H1 (cell line): ENCODE measurements at regions not wholly inside any gene's neighbourhood (a gene's known extent, or its start where the extent isn't known, plus 50 kb on each side); places are given as distances from the start of the nearest gene placed in this dataset.

ENCODE experiments used
- CTCF ChIA-PET: fragments of 300-600 bp; sonication (Branson Sonifier 250); formaldehyde crosslinking; loops from one replicate; lab custom pipeline; 2021; ENCODE audit not compliant: partially characterized antibody; lab: Charles Lee
- POLR2A ChIA-PET: fragments of 300-600 bp; sonication (Branson Sonifier 250); formaldehyde crosslinking; loops from one replicate; lab custom pipeline; 2021; ENCODE audit warnings: inconsistent platforms; ENCODE audit not compliant: partially characterized antibody; lab: Charles Lee
- DNase-seq, 2 experiments: peaks; one replicate each; pipeline versions ENCODE4 v3.0.0 to v3.0.0-alpha.2; 2010 to 2022; ENCODE audit warnings: low spot score in 2 of 2, low read depth in 1 of 2, mixed read lengths in 1 of 2
- FAIRE-seq: peaks from 2 replicates; lab custom pipeline; 2011; peaks lifted over from hg19 to GRCh38; lab: Jason Lieb, UNC
- H2AFZ ChIP-seq: 2 replicates; pipeline ENCODE4 v1.8.1; 2012; ENCODE audit warnings: low read length, inconsistent platforms
- H2AK5ac ChIP-seq: 2 replicates; pipeline ENCODE4 v1.6.1; 2013; ENCODE audit warnings: low read depth, low read length
- H2BK120ac ChIP-seq: replicated peaks from 2 replicates; pipeline ENCODE3; 2013; ENCODE audit warnings: low read depth, low read length, inconsistent platforms
- H2BK12ac ChIP-seq: 2 replicates; pipeline ENCODE4 v1.6.1; 2013; ENCODE audit warnings: low read depth, low read length
- H2BK15ac ChIP-seq: 2 replicates; pipeline ENCODE4 v1.6.1; 2013; ENCODE audit warnings: low read length
- H2BK20ac ChIP-seq: 2 replicates; pipeline ENCODE4 v1.6.1; 2013; ENCODE audit warnings: low read length
- H2BK5ac ChIP-seq: 2 replicates; pipeline ENCODE4 v1.6.1; 2013; ENCODE audit warnings: low read depth, low read length
- H3K14ac ChIP-seq: 2 replicates; pipeline ENCODE4 v1.6.1; 2013; ENCODE audit warnings: inconsistent platforms; ENCODE audit not compliant: insufficient read length
- H3K18ac ChIP-seq: 2 replicates; pipeline ENCODE4 v1.6.1; 2013; ENCODE audit warnings: low read length; ENCODE audit errors: extremely low read depth
- H3K23ac ChIP-seq: 2 replicates; pipeline ENCODE4 v1.6.1; 2013; ENCODE audit warnings: inconsistent platforms; ENCODE audit not compliant: insufficient read length
- H3K23me2 ChIP-seq: 2 replicates; pipeline ENCODE4 v1.6.1; 2013; ENCODE audit warnings: low read depth, low read length
- H3K27ac ChIP-seq: 2 replicates; pipeline ENCODE4 v1.6.1; 2011; ENCODE audit warnings: low read depth, low read length, inconsistent platforms
- H3K27me3 ChIP-seq, 4 experiments: replicated peaks in 1 of 4; 1 replicate in 1 of 4; 2 replicates in 3 of 4; pipeline versions ENCODE4 v1.6.1 to v1.8.1; 2011 to 2013; ENCODE audit warnings: low read length in 3 of 4, mild to moderate bottlenecking in 3 of 4, inconsistent platforms in 2 of 4, mixed read lengths in 2 of 4, moderate library complexity in 1 of 4; ENCODE audit not compliant: control insufficient read depth in 3 of 4, insufficient read depth in 3 of 4; ENCODE audit errors: extremely low read depth in 1 of 4
- H3K36me3 ChIP-seq, 4 experiments: 2 replicates each; pipeline versions ENCODE4 v1.6.1 to v1.8.1; 2011 to 2013; ENCODE audit warnings: mild to moderate bottlenecking in 4 of 4, low read length in 3 of 4, moderate library complexity in 2 of 4, control low read depth in 1 of 4, inconsistent platforms in 1 of 4; ENCODE audit not compliant: insufficient read depth in 4 of 4, control insufficient read depth in 2 of 4
- H3K4ac ChIP-seq: replicated peaks from 2 replicates; pipeline ENCODE3; 2013; ENCODE audit warnings: low read length, low read depth, mixed read lengths, inconsistent platforms; ENCODE audit not compliant: insufficient read length
- H3K4me1 ChIP-seq, 4 experiments: replicated peaks in 1 of 4; 1 replicate in 1 of 4; 2 replicates in 3 of 4; pipeline versions ENCODE4 v1.6.1 to v1.8.1; 2011 to 2013; ENCODE audit warnings: low read length in 3 of 4, inconsistent platforms in 2 of 4, mixed read lengths in 1 of 4; ENCODE audit not compliant: insufficient read depth in 4 of 4, control insufficient read depth in 3 of 4
- H3K4me2 ChIP-seq, 2 experiments: 2 replicates each; pipeline versions ENCODE4 v1.6.1 to v1.8.1; 2011 to 2013; ENCODE audit warnings: low read depth in 2 of 2, low read length in 2 of 2, control low read depth in 1 of 2, inconsistent platforms in 1 of 2, mild to moderate bottlenecking in 1 of 2; ENCODE audit not compliant: insufficient read depth in 1 of 2
- H3K4me3 ChIP-seq, 4 experiments: fragments of 200-600, 300-600 bp in 1 of 4; sonication (generic), shearing (Covaris generic), sonication (Bioruptor Twin) in 1 of 4; 2 replicates each; pipeline versions ENCODE4 v1.5.1 to v1.8.1; 2011 to 2016; ENCODE audit warnings: low read length in 4 of 4, low read depth in 3 of 4, control low read depth in 2 of 4, inconsistent platforms in 2 of 4, mild to moderate bottlenecking in 2 of 4, mixed read lengths in 1 of 4, moderate library complexity in 1 of 4; ENCODE audit not compliant: insufficient read depth in 2 of 4; ENCODE audit errors: extremely low read depth in 1 of 4
- H3K56ac ChIP-seq: replicated peaks from 2 replicates; pipeline ENCODE3; 2013; ENCODE audit warnings: low read depth, mild to moderate bottlenecking, mixed read lengths, low read length, inconsistent platforms; ENCODE audit not compliant: insufficient read length
- H3K79me1 ChIP-seq: 2 replicates; pipeline ENCODE4 v1.6.1; 2013; ENCODE audit warnings: low read depth, low read length, control low read depth
- H3K79me2 ChIP-seq, 2 experiments: 2 replicates each; pipeline versions ENCODE4 v1.6.1 to v1.8.1; 2012 to 2013; ENCODE audit warnings: low read length in 2 of 2, mild to moderate bottlenecking in 2 of 2, inconsistent platforms in 1 of 2; ENCODE audit not compliant: insufficient read depth in 2 of 2, control insufficient read depth in 1 of 2
- H3K9ac ChIP-seq, 4 experiments: replicated peaks in 1 of 4; 1 replicate in 1 of 4; 2 replicates in 3 of 4; pipeline versions ENCODE4 v1.6.1 to v1.8.1; 2011 to 2013; ENCODE audit warnings: low read depth in 3 of 4, low read length in 3 of 4, control low read depth in 2 of 4, mild to moderate bottlenecking in 2 of 4, moderate library complexity in 2 of 4, inconsistent platforms in 1 of 4; ENCODE audit errors: extremely low read depth in 1 of 4
- H3K9me3 ChIP-seq, 2 experiments: 2 replicates each; pipeline versions ENCODE4 v1.6.1 to v1.8.1; 2012 to 2013; ENCODE audit warnings: mild to moderate bottlenecking in 2 of 2, moderate library complexity in 2 of 2, control low read depth in 1 of 2, inconsistent platforms in 1 of 2, low read depth in 1 of 2, low read length in 1 of 2, mixed read lengths in 1 of 2; ENCODE audit not compliant: insufficient read depth in 2 of 2
- H4K20me1 ChIP-seq, 2 experiments: replicated peaks in 1 of 2; 2 replicates each; pipeline versions ENCODE3 to v1.8.1; 2011 to 2013; ENCODE audit warnings: inconsistent platforms in 2 of 2, low read length in 2 of 2, mild to moderate bottlenecking in 1 of 2; ENCODE audit not compliant: insufficient read depth in 2 of 2, control insufficient read depth in 1 of 2
- H4K5ac ChIP-seq: 2 replicates; pipeline ENCODE4 v1.6.1; 2013; ENCODE audit warnings: low read length, low read depth, mixed read lengths, inconsistent platforms; ENCODE audit not compliant: insufficient read length
- H4K8ac ChIP-seq: 2 replicates; pipeline ENCODE4 v1.8.0; 2013; ENCODE audit warnings: mild to moderate bottlenecking, moderate library complexity, low read length, inconsistent platforms; ENCODE audit not compliant: insufficient read depth; ENCODE audit errors: extremely low read depth
- H4K91ac ChIP-seq: replicated peaks from 2 replicates; pipeline ENCODE3; 2013; ENCODE audit warnings: low read length, mixed read lengths, inconsistent platforms; ENCODE audit not compliant: insufficient read length
- CHD1 ChIP-seq: IDR thresholded peaks from 2 replicates; pipeline ENCODE4 v1.6.1; 2012; ENCODE audit warnings: low read depth, low read length, improper control_type of control experiment
- NANOG ChIP-seq: IDR thresholded peaks from 2 replicates; pipeline ENCODE4 v1.6.1; 2011; ENCODE audit warnings: low read length, low read depth, mild to moderate bottlenecking, inconsistent platforms; ENCODE audit not compliant: insufficient read depth, poor library complexity, severe bottlenecking
- RXRA ChIP-seq: IDR thresholded peaks from 2 replicates; pipeline ENCODE4 v1.6.1; 2011; ENCODE audit warnings: low read depth, mild to moderate bottlenecking, low read length, moderate library complexity; ENCODE audit not compliant: insufficient read depth
- SUZ12 ChIP-seq: fragments of 200-600 bp; sonication (generic); IDR thresholded peaks from 2 replicates; pipeline ENCODE4 v1.6.1; 2012; ENCODE audit warnings: mild to moderate bottlenecking, inconsistent platforms, low read length, moderate library complexity, mixed read lengths
- TEAD4 ChIP-seq: IDR thresholded peaks from 2 replicates; pipeline ENCODE4 v1.6.1; 2012; ENCODE audit warnings: low read depth, low read length, inconsistent platforms, mixed read lengths
- ZNF274 ChIP-seq: IDR thresholded peaks from 2 replicates; pipeline ENCODE4 v1.7.0; 2012; ENCODE audit warnings: low read length, borderline replicate concordance; ENCODE audit errors: extremely low read depth
- WGBS, 2 experiments: shearing (Covaris generic) in 1 of 2; methylation state at CpG; one replicate each; pipeline versions ENCODE4 v1.1.6 to v1.1.7; 2013 to 2015; ENCODE audit warnings: low lambda C conversion rate in 2 of 2, mixed read lengths in 2 of 2, inconsistent platforms in 1 of 2, low coverage in 1 of 2, missing lambda C conversion rate in 1 of 2; ENCODE audit not compliant: insufficient replicate concordance in 2 of 2, insufficient coverage in 1 of 2, insufficient read length in 1 of 2; ENCODE audit errors: extremely low coverage in 1 of 2, missing lambda C conversion rate in 1 of 2; 5-methylcytosine and 5-hydroxymethylcytosine counted together

GRCh38 chr4:179797738-179798137 lies 2355.5 kb upstream of the AGA start:
- WGBS, 2 experiments, result 89% methylated on average over 5 of the region's 5 CpGs; no CpG with 5 or more reads in 1 of the 2 experiments
- no peaks in the 10 kb centered on the region for H3K27me3 ChIP-seq
- TF ChIP-seq ZNF274 (no peak), NANOG (no peak), SUZ12 (no peak), TEAD4 (no peak), RXRA (no peak), CHD1 (no peak)
- POLR2A ChIA-PET, result no interaction called here
- H2AK5ac ChIP-seq, result no peak overlapping the region
- H3K4ac ChIP-seq, result no peak overlapping the region
- H3K23me2 ChIP-seq, result no peaks in the 10 kb centered on the region
- no peak overlapping the region for H3K4me2 ChIP-seq
- H3K36me3 ChIP-seq, result no peaks in the 10 kb centered on the region
- no peak overlapping the region for H3K18ac ChIP-seq
- no peaks in the 10 kb centered on the region for H4K20me1 ChIP-seq
- no peak overlapping the region for H2BK20ac ChIP-seq
- no peak overlapping the region for H4K5ac ChIP-seq
- no peak overlapping the region for H3K27ac ChIP-seq
- DNase-seq (no peak), FAIRE-seq (no peak)
- no peak overlapping the region for H2BK12ac ChIP-seq
- no peaks in the 10 kb centered on the region for H3K79me2 ChIP-seq
- H2BK5ac ChIP-seq, result no peak overlapping the region
- no peaks in the 10 kb centered on the region for H3K9me3 ChIP-seq
- CTCF ChIA-PET, result interaction anchor here (1.1 kb wide), 1 partner anchor 9 kb away, joined by 4 read pairs; no protein-coding TSS in a partner anchor
- no peak overlapping the region for H3K4me3 ChIP-seq
- H2BK15ac ChIP-seq, result no peak overlapping the region
- no peaks in the 10 kb centered on the region for H3K4me1 ChIP-seq
- no peak overlapping the region for H3K56ac ChIP-seq
- no peak overlapping the region for H2AFZ ChIP-seq
- H3K79me1 ChIP-seq, result no peaks in the 10 kb centered on the region
- H4K8ac ChIP-seq, result no peak overlapping the region
- H3K9ac ChIP-seq, result no peak overlapping the region
- no peak overlapping the region for H3K23ac ChIP-seq
- H2BK120ac ChIP-seq, result no peak overlapping the region
- H4K91ac ChIP-seq, result no peak overlapping the region
- H3K14ac ChIP-seq, result no peak overlapping the region
